Caco-2 (cell line): ENCODE measurements at regions not wholly inside any gene's neighbourhood (a gene's known extent, or its start where the extent isn't known, plus 50 kb on each side); places are given as distances from the start of the nearest gene placed in this dataset.
"Not testable (repeated sequence)": the region's sequence is repeated elsewhere in the genome, so short reads cannot be mapped to it uniquely, and the experiment has no call there.

Experiments used
- BruUV-seq: library from RNA; stranded (reverse); fragments of 400-500 nt; replicated peaks from 2 replicates; lab custom pipeline; 2021; lab: Mats Ljungman, UMichigan
- CTCF ChIA-PET: fragments of 300-600 bp; sonication (Branson Sonifier 250); formaldehyde crosslinking; loops from one replicate; lab custom pipeline; 2022; ENCODE audit warnings: antibody characterized with exemption; lab: Charles Lee
- POLR2A ChIA-PET: fragments of 300-600 bp; sonication (Branson Sonifier 250); formaldehyde crosslinking; loops from one replicate; lab custom pipeline; 2022; ENCODE audit warnings: antibody characterized with exemption; lab: Charles Lee
- DNase-seq, 2 experiments: peaks; one replicate each; pipeline versions ENCODE4 v3.0.0 to v3.0.0-alpha.2; 2020 to 2022
- H3K27me3 ChIP-seq: replicated peaks from 2 replicates; pipeline ENCODE4 v1.6.0; 2011; ENCODE audit warnings: low read length; ENCODE audit not compliant: control insufficient read depth, insufficient read depth
- H3K36me3 ChIP-seq: 2 replicates; pipeline ENCODE4 v1.5.1; 2011; ENCODE audit warnings: low read length; ENCODE audit not compliant: control insufficient read depth, insufficient read depth
- H3K4me1 ChIP-seq: fragments of 250-450 bp; sonication (Bioruptor Pico); 2 replicates; pipeline ENCODE4 v1.5.1; 2020; ENCODE audit warnings: mild to moderate bottlenecking
- H3K4me3 ChIP-seq: 2 replicates; pipeline ENCODE4 v1.5.1; 2011; ENCODE audit warnings: low read depth, mild to moderate bottlenecking, control low read depth, low read length
- H3K9me3 ChIP-seq: fragments of 250-450 bp; sonication (Bioruptor Pico); 2 replicates; pipeline ENCODE4 v1.5.1; 2020; ENCODE audit warnings: mild to moderate bottlenecking, moderate library complexity
- H3K27ac Mint-ChIP-seq: one replicate; pipeline ENCODE4 v1.8.0; 2022; ENCODE audit warnings: mixed read lengths; ENCODE audit not compliant: unreplicated experiment
- H3K27me3 Mint-ChIP-seq: one replicate; pipeline ENCODE4 v1.8.0; 2022; ENCODE audit warnings: mixed read lengths; ENCODE audit not compliant: insufficient read depth, unreplicated experiment
- H3K36me3 Mint-ChIP-seq: one replicate; pipeline ENCODE4 v1.8.0; 2022; ENCODE audit warnings: mild to moderate bottlenecking, mixed read lengths; ENCODE audit not compliant: insufficient read depth, unreplicated experiment
- H3K4me1 Mint-ChIP-seq: one replicate; pipeline ENCODE4 v1.8.0; 2022; ENCODE audit warnings: low read depth, mixed read lengths; ENCODE audit not compliant: unreplicated experiment
- H3K4me3 Mint-ChIP-seq: one replicate; pipeline ENCODE4 v1.8.0; 2022; ENCODE audit warnings: mild to moderate bottlenecking, moderate library complexity, mixed read lengths; ENCODE audit not compliant: unreplicated experiment
- H3K9me3 Mint-ChIP-seq: one replicate; pipeline ENCODE4 v1.8.0; 2022; ENCODE audit warnings: mixed read lengths; ENCODE audit not compliant: unreplicated experiment
- intact Hi-C: fragments of 100-400 bp; cut with micrococcal nuclease; formaldehyde crosslinking; loops from one replicate; pipeline ENCODE4 v1.10.0; 2022; ENCODE audit not compliant: unreplicated experiment
- TF ChIP-seq, protein P1 (sequence below), 2 experiments: fragments of 200-600 bp in 1 of 2; IDR thresholded peaks; 1 replicate in 1 of 2; 2 replicates in 1 of 2; pipeline versions ENCODE4 v1.5.1 to v1.8.0; 2011 to 2022; ENCODE audit warnings: antibody characterized with exemption in 1 of 2, control low read depth in 1 of 2, inconsistent platforms in 1 of 2, low read depth in 1 of 2, low read length in 1 of 2, mild to moderate bottlenecking in 1 of 2, moderate library complexity in 1 of 2; ENCODE audit not compliant: insufficient read depth in 1 of 2, severe bottlenecking in 1 of 2, unreplicated experiment in 1 of 2

DNA sequence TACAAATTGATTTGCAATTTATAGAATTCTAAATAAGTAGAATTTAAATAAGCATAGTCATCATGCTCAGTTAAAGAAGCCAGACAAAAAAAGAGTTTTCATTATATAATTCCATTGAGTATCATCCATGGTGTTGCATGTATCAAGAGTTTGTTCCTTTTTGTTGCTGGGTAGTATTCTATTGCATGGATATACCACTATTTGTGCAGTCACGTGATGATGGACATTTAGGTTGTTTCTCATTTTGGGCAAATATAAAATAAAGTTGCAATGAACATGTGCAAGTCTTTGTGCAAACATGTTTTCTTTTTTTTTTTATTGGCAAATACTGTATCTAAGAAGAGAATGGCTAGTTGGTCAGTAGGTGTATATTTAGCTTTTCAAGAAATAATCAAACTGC lies 186.2 kb upstream of the FRMD6 start:
- no peaks in the 10 kb centered on the region for H3K9me3 ChIP-seq
- H3K36me3 ChIP-seq: no peaks in the 10 kb centered on the region
- peaks cover 18% of the 10 kb centered on the region for H3K4me1 ChIP-seq
- intact Hi-C loops: no loop called here
- Mint-ChIP-seq H3K27ac (no peak overlapping the region), H3K36me3 (no peaks in the 10 kb centered on the region), H3K4me3 (no peak overlapping the region), H3K9me3 (no peaks in the 10 kb centered on the region), H3K4me1 (peaks cover 12% of the 10 kb centered on the region), H3K27me3 (no peaks in the 10 kb centered on the region)
- H3K27me3 ChIP-seq: no peaks in the 10 kb centered on the region
- no peak overlapping the region for H3K4me3 ChIP-seq
- no peak for DNase-seq
- ChIA-PET POLR2A (no interaction called here), CTCF (no interaction called here)
- BruUV-seq: no TSS peak
- TF ChIP-seq, protein P1, sequence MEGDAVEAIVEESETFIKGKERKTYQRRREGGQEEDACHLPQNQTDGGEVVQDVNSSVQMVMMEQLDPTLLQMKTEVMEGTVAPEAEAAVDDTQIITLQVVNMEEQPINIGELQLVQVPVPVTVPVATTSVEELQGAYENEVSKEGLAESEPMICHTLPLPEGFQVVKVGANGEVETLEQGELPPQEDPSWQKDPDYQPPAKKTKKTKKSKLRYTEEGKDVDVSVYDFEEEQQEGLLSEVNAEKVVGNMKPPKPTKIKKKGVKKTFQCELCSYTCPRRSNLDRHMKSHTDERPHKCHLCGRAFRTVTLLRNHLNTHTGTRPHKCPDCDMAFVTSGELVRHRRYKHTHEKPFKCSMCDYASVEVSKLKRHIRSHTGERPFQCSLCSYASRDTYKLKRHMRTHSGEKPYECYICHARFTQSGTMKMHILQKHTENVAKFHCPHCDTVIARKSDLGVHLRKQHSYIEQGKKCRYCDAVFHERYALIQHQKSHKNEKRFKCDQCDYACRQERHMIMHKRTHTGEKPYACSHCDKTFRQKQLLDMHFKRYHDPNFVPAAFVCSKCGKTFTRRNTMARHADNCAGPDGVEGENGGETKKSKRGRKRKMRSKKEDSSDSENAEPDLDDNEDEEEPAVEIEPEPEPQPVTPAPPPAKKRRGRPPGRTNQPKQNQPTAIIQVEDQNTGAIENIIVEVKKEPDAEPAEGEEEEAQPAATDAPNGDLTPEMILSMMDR (IDR thresholded peaks at IDR 0.05; ENCODE audit: insufficient read depth in 1 of 2, low read depth in 1 of 2, low read length in 1 of 2, severe bottlenecking in 1 of 2, unreplicated experiment in 1 of 2): no peak

DNA sequence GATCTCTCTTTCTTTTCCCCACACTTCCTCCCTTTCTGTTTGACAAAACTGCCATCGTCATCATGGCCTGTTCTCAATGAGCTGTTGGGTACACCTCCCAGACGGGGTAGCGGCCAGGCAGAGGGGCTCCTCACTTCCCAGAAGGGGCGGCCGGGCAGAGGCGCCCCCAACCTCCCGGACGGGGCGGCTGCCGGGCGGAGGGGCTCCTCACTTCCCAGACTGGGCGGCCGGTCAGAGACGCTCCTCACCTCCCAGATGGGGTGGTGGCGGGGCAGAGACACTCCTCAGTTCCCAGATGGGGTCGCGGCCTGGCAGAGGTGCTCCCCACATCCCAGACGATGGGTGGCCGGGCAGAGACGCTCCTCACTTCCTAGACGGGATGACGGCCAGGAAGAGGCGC lies 184.3 kb upstream of the FRMD6 start:
- H3K27me3 ChIP-seq, H3K9me3 Mint-ChIP-seq, H3K4me3 ChIP-seq, H3K27ac Mint-ChIP-seq, BruUV-seq, H3K36me3 ChIP-seq, H3K4me1 Mint-ChIP-seq, H3K27me3 Mint-ChIP-seq, H3K9me3 ChIP-seq, H3K4me1 ChIP-seq, POLR2A ChIA-PET, CTCF ChIA-PET, H3K4me3 Mint-ChIP-seq, intact Hi-C loops, DNase-seq, H3K36me3 Mint-ChIP-seq: not testable (repeated sequence)

DNA sequence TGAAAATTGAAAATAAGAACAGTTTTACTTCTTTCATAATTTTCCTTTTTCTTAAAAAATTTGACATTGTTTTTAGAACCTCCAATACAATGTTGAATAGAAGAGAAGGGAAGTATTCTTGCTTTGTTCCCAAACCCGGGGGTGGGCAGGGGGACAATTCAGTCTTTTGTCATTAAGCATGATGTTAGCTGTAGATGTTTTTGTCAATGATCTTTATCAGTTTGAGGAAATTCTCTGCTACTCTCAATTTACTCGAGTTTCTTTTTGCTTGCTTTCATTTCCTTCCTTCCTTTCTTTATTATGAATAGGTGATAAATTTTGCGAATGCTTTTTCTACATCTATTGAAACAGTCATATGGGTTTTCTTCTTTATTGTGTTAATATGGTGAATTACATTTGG lies 183.2 kb upstream of the FRMD6 start:
- no TSS peak for BruUV-seq
- TF ChIP-seq, protein P1 (IDR thresholded peaks at IDR 0.05; ENCODE audit: insufficient read depth in 1 of 2, low read depth in 1 of 2, low read length in 1 of 2, severe bottlenecking in 1 of 2, unreplicated experiment in 1 of 2): no peak

DNA sequence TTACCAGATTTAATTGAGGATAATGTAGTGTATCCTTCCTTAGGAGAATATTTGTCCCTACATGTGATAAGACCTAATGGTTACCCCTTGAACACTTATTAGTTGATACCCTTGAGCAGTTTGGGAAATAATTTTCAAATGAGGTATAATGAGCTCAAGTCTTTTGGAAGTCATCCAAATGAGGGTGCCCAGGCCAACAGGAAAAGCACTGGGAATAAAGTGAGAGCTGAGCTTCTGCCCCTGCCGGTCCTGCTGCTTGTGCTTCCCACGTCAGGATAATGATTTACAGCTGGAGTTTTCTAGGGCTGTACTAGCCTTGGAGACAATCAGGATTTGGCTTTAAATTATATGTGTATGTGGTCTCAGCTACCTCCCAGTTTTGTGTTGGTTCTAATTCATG lies 178.8 kb upstream of the FRMD6 start:
- Histone ChIP-seq H3K4me3 (no peak overlapping the region), H3K4me1 (peaks cover 12% of the 10 kb centered on the region; the same call in 1 of the 2 replicates), H3K27me3 (no peaks in the 10 kb centered on the region), H3K36me3 (no peaks in the 10 kb centered on the region), H3K9me3 (no peaks in the 10 kb centered on the region)
- Mint-ChIP-seq H3K27me3 (no peaks in the 10 kb centered on the region), H3K9me3 (no peaks in the 10 kb centered on the region), H3K27ac (no peak overlapping the region), H3K36me3 (no peaks in the 10 kb centered on the region), H3K4me3 (no peak overlapping the region), H3K4me1 (peaks cover 17% of the 10 kb centered on the region)
- BruUV-seq: no TSS peak
- DNase-seq: no peak
- CTCF ChIA-PET: no interaction called here
- intact Hi-C loops: no loop called here
- POLR2A ChIA-PET: no interaction called here
- TF ChIP-seq, protein P1 (IDR thresholded peaks at IDR 0.05; ENCODE audit: insufficient read depth in 1 of 2, low read depth in 1 of 2, low read length in 1 of 2, severe bottlenecking in 1 of 2, unreplicated experiment in 1 of 2): no peak

More for the DNA sequence above, 183.2 kb upstream of the FRMD6 start:
- Histone ChIP-seq H3K36me3 (no peaks in the 10 kb centered on the region), H3K4me3 (no peak overlapping the region), H3K4me1 (0 out of 2 replicates have a peak, but pooled peaks cover 7% of the 10 kb centered on the region), H3K9me3 (no peaks in the 10 kb centered on the region), H3K27me3 (no peaks in the 10 kb centered on the region)
- Mint-ChIP-seq H3K4me1 (peaks cover 5% of the 10 kb centered on the region), H3K4me3 (no peak overlapping the region), H3K36me3 (no peaks in the 10 kb centered on the region), H3K27me3 (no peaks in the 10 kb centered on the region), H3K27ac (no peak overlapping the region), H3K9me3 (no peaks in the 10 kb centered on the region)
- ChIA-PET CTCF (no interaction called here), POLR2A (no interaction called here)
- DNase-seq: no peak
- intact Hi-C loops: no loop called here
